H9 (cell line): ENCODE measurements at regions not wholly inside any gene's neighbourhood (a gene's known extent, or its start where the extent isn't known, plus 50 kb on each side); places are given as distances from the start of the nearest gene placed in this dataset.

ENCODE experiments used
- DNase-seq: peaks from one replicate; pipeline ENCODE4 v3.0.0-alpha.2; 2017
- H2AFZ ChIP-seq: one replicate; pipeline ENCODE4 v1.6.1; 2013; ENCODE audit warnings: mild to moderate bottlenecking, low read length, control low read depth, moderate library complexity
- H2AK5ac ChIP-seq: 2 replicates; pipeline ENCODE4 v1.6.1; 2013; ENCODE audit warnings: low read length, control low read depth, mixed read lengths; ENCODE audit not compliant: insufficient read length
- H2BK120ac ChIP-seq: one replicate; pipeline ENCODE4 v1.6.1; 2013; ENCODE audit warnings: low read depth, mild to moderate bottlenecking, low read length, control low read depth, inconsistent platforms; ENCODE audit not compliant: poor library complexity, severe bottlenecking
- H2BK12ac ChIP-seq: 2 replicates; pipeline ENCODE4 v1.6.1; 2013; ENCODE audit warnings: low read length, control low read depth, mixed read lengths, low read depth; ENCODE audit not compliant: insufficient read length
- H2BK15ac ChIP-seq: 2 replicates; pipeline ENCODE4 v1.6.1; 2013; ENCODE audit warnings: low read depth, low read length, control low read depth
- H2BK20ac ChIP-seq: one replicate; pipeline ENCODE4 v1.6.1; 2013; ENCODE audit warnings: low read depth, mild to moderate bottlenecking, low read length, control low read depth, inconsistent platforms; ENCODE audit not compliant: poor library complexity, severe bottlenecking
- H2BK5ac ChIP-seq: 2 replicates; pipeline ENCODE4 v1.6.1; 2013; ENCODE audit warnings: low read length, control low read depth, mixed read lengths; ENCODE audit not compliant: insufficient read length
- H3K14ac ChIP-seq: 2 replicates; pipeline ENCODE4 v1.6.1; 2013; ENCODE audit warnings: low read length, control low read depth; ENCODE audit not compliant: insufficient read depth
- H3K18ac ChIP-seq: 2 replicates; pipeline ENCODE4 v1.6.1; 2013; ENCODE audit warnings: low read depth, mild to moderate bottlenecking, mixed read lengths, low read length, control low read depth; ENCODE audit not compliant: insufficient read length
- H3K23ac ChIP-seq: 2 replicates; pipeline ENCODE4 v1.6.1; 2013; ENCODE audit warnings: low read length, control low read depth, mixed read lengths, low read depth; ENCODE audit not compliant: insufficient read length
- H3K23me2 ChIP-seq: 2 replicates; pipeline ENCODE4 v1.6.1; 2013; ENCODE audit warnings: low read depth, mild to moderate bottlenecking, mixed read lengths, low read length, control low read depth; ENCODE audit not compliant: insufficient read length, poor library complexity, severe bottlenecking
- H3K27ac ChIP-seq: 2 replicates; pipeline ENCODE4 v1.5.1; 2013; ENCODE audit warnings: low read length, control low read depth, mixed read lengths, low read depth; ENCODE audit not compliant: insufficient read length
- H3K27me3 ChIP-seq: 2 replicates; pipeline ENCODE4 v1.6.1; 2013; ENCODE audit warnings: low read length, control low read depth, inconsistent platforms; ENCODE audit not compliant: insufficient read depth
- H3K4ac ChIP-seq: 2 replicates; pipeline ENCODE4 v1.6.1; 2013; ENCODE audit warnings: low read depth, mild to moderate bottlenecking, control low read depth, inconsistent platforms, low read length, moderate library complexity
- H3K4me1 ChIP-seq: 2 replicates; pipeline ENCODE4 v1.6.1; 2013; ENCODE audit warnings: low read length, control low read depth, inconsistent platforms; ENCODE audit not compliant: insufficient read depth
- H3K4me2 ChIP-seq: 2 replicates; pipeline ENCODE4 v1.6.1; 2013; ENCODE audit warnings: low read length, control low read depth, mixed read lengths; ENCODE audit not compliant: insufficient read length, insufficient read depth
- H3K56ac ChIP-seq: 2 replicates; pipeline ENCODE4 v1.6.1; 2013; ENCODE audit warnings: low read depth, mild to moderate bottlenecking, mixed read lengths, low read length, control low read depth; ENCODE audit not compliant: insufficient read length
- H3K79me1 ChIP-seq: 2 replicates; pipeline ENCODE4 v1.6.1; 2013; ENCODE audit warnings: low read depth, mild to moderate bottlenecking, moderate library complexity, low read length, control low read depth, inconsistent platforms; ENCODE audit not compliant: insufficient read depth, poor library complexity, severe bottlenecking
- H3K79me2 ChIP-seq: 2 replicates; pipeline ENCODE4 v1.6.1; 2013; ENCODE audit warnings: low read length, control low read depth, inconsistent platforms; ENCODE audit not compliant: insufficient read depth
- H3K9ac ChIP-seq: 2 replicates; pipeline ENCODE4 v1.6.1; 2013; ENCODE audit warnings: low read length, control low read depth, mixed read lengths; ENCODE audit not compliant: insufficient read length; ENCODE audit errors: extremely low read depth
- H3K9me3 ChIP-seq: one replicate; pipeline ENCODE4 v1.6.1; 2013; ENCODE audit warnings: low read depth, low read length, inconsistent platforms; ENCODE audit not compliant: control insufficient read depth
- H3T11ph ChIP-seq: one replicate; pipeline ENCODE4 v1.6.1; 2013; ENCODE audit warnings: mild to moderate bottlenecking, low read length, control low read depth, inconsistent platforms
- H4K20me1 ChIP-seq: one replicate; pipeline ENCODE4 v1.6.1; 2013; ENCODE audit not compliant: control insufficient read depth, insufficient read length, insufficient read depth
- H4K5ac ChIP-seq: 2 replicates; pipeline ENCODE4 v1.6.1; 2013; ENCODE audit warnings: low read depth, mild to moderate bottlenecking, mixed read lengths, low read length, control low read depth; ENCODE audit not compliant: insufficient read length
- H4K8ac ChIP-seq: replicated peaks from 2 replicates; pipeline ENCODE4 v1.6.1; 2013; ENCODE audit warnings: low read length, control low read depth, mixed read lengths, low read depth; ENCODE audit not compliant: insufficient read length
- H4K91ac ChIP-seq: 2 replicates; pipeline ENCODE4 v1.6.1; 2013; ENCODE audit warnings: low read depth, mild to moderate bottlenecking, moderate library complexity, mixed read lengths, low read length, control low read depth; ENCODE audit not compliant: insufficient read length
- H3K27ac Mint-ChIP-seq, 3 experiments: 2 replicates in 2 of 3; 3 replicates in 1 of 3; pipeline ENCODE4 v1.8.0; 2020 to 2021; ENCODE audit warnings: mixed read lengths in 3 of 3, mild to moderate bottlenecking in 1 of 3, moderate library complexity in 1 of 3
- H3K27me3 Mint-ChIP-seq: 2 replicates; pipeline ENCODE4 v1.8.0; 2021; ENCODE audit warnings: low read depth, mild to moderate bottlenecking, moderate library complexity, mixed read lengths
- H3K36me3 Mint-ChIP-seq, 3 experiments: 2 replicates in 2 of 3; 3 replicates in 1 of 3; pipeline ENCODE4 v1.8.0; 2020 to 2021; ENCODE audit warnings: low read depth in 3 of 3, mixed read lengths in 3 of 3; ENCODE audit not compliant: insufficient read depth in 1 of 3
- H3K4me1 Mint-ChIP-seq, 2 experiments: 2 replicates each; pipeline ENCODE4 v1.8.0; 2020; ENCODE audit warnings: mixed read lengths in 2 of 2
- H3K4me3 Mint-ChIP-seq, 2 experiments: 2 replicates in 1 of 2; 3 replicates in 1 of 2; pipeline ENCODE4 v1.8.0; 2020 to 2021; ENCODE audit warnings: mild to moderate bottlenecking in 2 of 2, mixed read lengths in 2 of 2, moderate library complexity in 1 of 2
- H3K9me3 Mint-ChIP-seq, 2 experiments: 2 replicates in 1 of 2; 3 replicates in 1 of 2; pipeline ENCODE4 v1.8.0; 2020; ENCODE audit warnings: mild to moderate bottlenecking in 2 of 2, mixed read lengths in 2 of 2, moderate library complexity in 1 of 2
- WGBS: extraction: QIAGEN DNeasy Blood & Tissue Kit; methylation state at CpG from one replicate; pipeline ENCODE4 v1.1.7; 2013; ENCODE audit warnings: missing lambda C conversion rate, low lambda C conversion rate, mixed read lengths; ENCODE audit not compliant: insufficient read length; ENCODE audit errors: extremely low coverage; 5-methylcytosine and 5-hydroxymethylcytosine counted together
- TF ChIP-seq, protein P1 (sequence below): fragments of 200-600 bp; sonication (generic); conservative IDR thresholded peaks from 3 replicates; pipeline ENCODE4 v1.8.0; 2021; ENCODE audit warnings: antibody characterized with exemption, mild to moderate bottlenecking

DNA sequence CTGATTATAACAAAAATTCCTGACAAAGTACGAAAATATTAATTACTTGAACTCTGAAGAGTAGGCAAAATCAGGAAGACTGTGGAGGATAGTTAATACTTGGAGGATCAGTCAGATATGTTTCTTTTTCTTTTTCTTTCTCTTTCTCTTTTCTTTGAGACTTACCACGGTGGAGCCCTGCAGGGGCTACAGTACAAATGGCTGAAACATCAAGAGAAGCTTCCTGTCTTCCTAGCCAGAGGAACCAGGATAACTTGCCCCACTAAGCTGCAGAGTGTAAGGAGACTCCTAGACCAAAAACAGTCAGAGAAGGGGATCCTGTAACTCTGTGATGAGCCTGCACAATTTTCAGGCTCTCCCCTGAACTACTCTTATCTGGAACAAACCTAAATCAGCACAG is 324.6 kb upstream of the TYRP1 start:
- no peak overlapping the region for H2BK20ac ChIP-seq
- H3K9me3 ChIP-seq = no peaks in the 10 kb centered on the region
- no peak overlapping the region for H3K4ac ChIP-seq
- no peak overlapping the region for H3K27ac ChIP-seq
- no peak overlapping the region for H2BK15ac ChIP-seq
- H3K4me2 ChIP-seq = no peak overlapping the region
- H3K4me3 Mint-ChIP-seq = no peak overlapping the region
- H3K23ac ChIP-seq = no peak overlapping the region
- H2AK5ac ChIP-seq = no peak overlapping the region
- no peaks in the 10 kb centered on the region for H4K20me1 ChIP-seq
- H3K9ac ChIP-seq = no peak overlapping the region
- H3K27me3 ChIP-seq = no peaks in the 10 kb centered on the region
- no peak overlapping the region for H2AFZ ChIP-seq
- no peak overlapping the region for H3K18ac ChIP-seq
- H4K8ac ChIP-seq = no peak overlapping the region
- peak overlapping the region in 1 of 3 experiments; percentile 39; a peak in 2 of 7 replicates for H3K27ac Mint-ChIP-seq
- no peaks in the 10 kb centered on the region for H3K9me3 Mint-ChIP-seq
- no peak overlapping the region for H3K14ac ChIP-seq
- H4K91ac ChIP-seq = no peak overlapping the region
- no peaks in the 10 kb centered on the region for H3K79me1 ChIP-seq
- no peak overlapping the region for H3K56ac ChIP-seq
- no peak overlapping the region for H3T11ph ChIP-seq
- TF ChIP-seq, protein P1, sequence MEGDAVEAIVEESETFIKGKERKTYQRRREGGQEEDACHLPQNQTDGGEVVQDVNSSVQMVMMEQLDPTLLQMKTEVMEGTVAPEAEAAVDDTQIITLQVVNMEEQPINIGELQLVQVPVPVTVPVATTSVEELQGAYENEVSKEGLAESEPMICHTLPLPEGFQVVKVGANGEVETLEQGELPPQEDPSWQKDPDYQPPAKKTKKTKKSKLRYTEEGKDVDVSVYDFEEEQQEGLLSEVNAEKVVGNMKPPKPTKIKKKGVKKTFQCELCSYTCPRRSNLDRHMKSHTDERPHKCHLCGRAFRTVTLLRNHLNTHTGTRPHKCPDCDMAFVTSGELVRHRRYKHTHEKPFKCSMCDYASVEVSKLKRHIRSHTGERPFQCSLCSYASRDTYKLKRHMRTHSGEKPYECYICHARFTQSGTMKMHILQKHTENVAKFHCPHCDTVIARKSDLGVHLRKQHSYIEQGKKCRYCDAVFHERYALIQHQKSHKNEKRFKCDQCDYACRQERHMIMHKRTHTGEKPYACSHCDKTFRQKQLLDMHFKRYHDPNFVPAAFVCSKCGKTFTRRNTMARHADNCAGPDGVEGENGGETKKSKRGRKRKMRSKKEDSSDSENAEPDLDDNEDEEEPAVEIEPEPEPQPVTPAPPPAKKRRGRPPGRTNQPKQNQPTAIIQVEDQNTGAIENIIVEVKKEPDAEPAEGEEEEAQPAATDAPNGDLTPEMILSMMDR = no peak
- H3K4me1 ChIP-seq = no peaks in the 10 kb centered on the region
- WGBS = no CpG with 5 or more reads among the region's 2 CpGs
- H3K23me2 ChIP-seq = no peaks in the 10 kb centered on the region
- no peak overlapping the region for H2BK5ac ChIP-seq
- H3K79me2 ChIP-seq = no peaks in the 10 kb centered on the region
- peaks cover 4 to 5% of the 10 kb centered on the region in 2 experiments; a peak in 1 of 4 replicates for H3K4me1 Mint-ChIP-seq
- DNase-seq = no peak
- no peaks in the 10 kb centered on the region for H3K36me3 Mint-ChIP-seq
- no peak overlapping the region for H2BK12ac ChIP-seq
- no peak overlapping the region for H2BK120ac ChIP-seq
- no peak overlapping the region for H4K5ac ChIP-seq
- H3K27me3 Mint-ChIP-seq = no peaks in the 10 kb centered on the region
